ENCODE measurements at regions not wholly inside any gene's neighbourhood (a gene's known extent, or its start where the extent isn't known, plus 50 kb on each side); places are given as distances from the start of the nearest gene placed in this dataset.
"Not testable (repeated sequence)": the region's sequence is repeated elsewhere in the genome, so short reads cannot be mapped to it uniquely, and the experiment has no call there.

GRCh38 chrX:131826572-131826971, 196.5 kb upstream of the STK26 start:
- DNase-seq (ENCODE audit: low read depth in 3 of 3), result no peak

GRCh38 chrX:131827935-131828334, 195.2 kb upstream of the STK26 start:
- no peak for DNase-seq (ENCODE audit: low read depth in 3 of 3)

DNA sequence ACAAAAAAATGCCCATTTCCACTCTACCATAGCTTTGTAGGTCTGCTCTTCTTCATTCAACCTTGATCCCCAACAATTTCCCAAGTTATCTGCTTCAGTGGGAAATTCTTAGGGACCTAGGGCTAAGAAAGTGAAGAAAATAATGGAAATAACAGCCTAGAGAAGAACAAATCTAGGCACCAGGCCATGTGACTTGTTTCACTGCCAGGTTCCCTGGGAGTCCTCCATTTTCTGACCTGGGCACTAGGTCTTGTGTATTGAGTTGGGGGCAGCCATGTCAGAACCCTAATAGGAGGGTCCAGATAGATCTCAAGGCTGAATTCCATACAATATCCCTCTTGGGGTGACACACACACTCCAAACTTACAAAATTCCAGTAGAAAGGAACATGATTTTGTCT, 194.6 kb upstream of the STK26 start:
- DNase-seq (ENCODE audit: low read depth in 3 of 3), result no peak

- DNase-seq (ENCODE audit: low read depth in 3 of 3), result no peak
Observed at GRCh38 chrX:131830400-131831184, 192.5 kb upstream of the STK26 start.

- DNase-seq (ENCODE audit: low read depth in 3 of 3), result no peak
Observed at GRCh38 chrX:131831185-131831520, 191.9 kb upstream of the STK26 start.

GRCh38 chrX:131836161-131836560, 186.9 kb upstream of the STK26 start:
- no peak for DNase-seq (ENCODE audit: low read depth in 3 of 3)

DNA sequence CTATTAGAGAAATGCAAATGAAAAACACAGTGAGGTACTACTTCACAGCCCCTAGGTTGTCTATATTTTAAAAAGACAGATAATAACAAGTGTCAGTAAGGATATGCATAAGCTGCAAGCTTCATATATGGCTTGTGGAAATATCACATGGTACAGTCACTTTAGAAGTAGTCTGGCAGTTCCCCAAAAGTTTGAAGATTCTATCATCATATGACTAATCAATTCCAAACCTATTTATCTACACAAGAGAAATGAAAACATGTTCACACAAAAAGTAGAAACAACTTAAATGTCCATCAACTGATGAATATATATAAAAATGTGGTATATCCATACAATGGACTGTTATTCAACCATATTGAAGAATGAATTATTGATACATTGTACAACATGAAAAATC, 185.8 kb upstream of the STK26 start:
- no peak for DNase-seq (ENCODE audit: low read depth in 3 of 3)

- DNase-seq (ENCODE audit: low read depth in 3 of 3), result no peak
Observed at GRCh38 chrX:131840799-131841495, 182.2 kb upstream of the STK26 start.

- DNase-seq (ENCODE audit: low read depth in 3 of 3), result no peak
Observed at GRCh38 chrX:131841496-131842437, 181.3 kb upstream of the STK26 start.

DNA sequence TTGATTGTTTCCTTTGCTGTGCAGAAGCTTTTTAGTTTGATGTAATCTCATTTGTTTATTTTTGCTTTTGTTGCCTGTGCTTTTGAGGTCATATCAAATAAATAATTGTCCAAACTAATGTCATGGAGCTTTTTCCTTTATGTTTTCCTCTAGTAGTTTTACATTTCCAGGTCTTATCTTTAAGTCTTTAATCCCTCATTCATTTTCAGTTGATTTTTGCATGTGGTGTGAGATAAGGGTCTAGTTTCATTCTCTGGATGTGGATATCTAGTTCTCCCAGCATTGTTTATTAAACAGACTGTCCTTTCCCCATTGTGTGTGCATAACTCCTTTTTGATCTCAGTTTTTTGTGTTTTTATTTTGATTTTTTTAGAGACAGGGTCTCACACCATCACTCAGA, 179.1 kb upstream of the STK26 start:
- no peak for DNase-seq (ENCODE audit: low read depth in 3 of 3)

DNA sequence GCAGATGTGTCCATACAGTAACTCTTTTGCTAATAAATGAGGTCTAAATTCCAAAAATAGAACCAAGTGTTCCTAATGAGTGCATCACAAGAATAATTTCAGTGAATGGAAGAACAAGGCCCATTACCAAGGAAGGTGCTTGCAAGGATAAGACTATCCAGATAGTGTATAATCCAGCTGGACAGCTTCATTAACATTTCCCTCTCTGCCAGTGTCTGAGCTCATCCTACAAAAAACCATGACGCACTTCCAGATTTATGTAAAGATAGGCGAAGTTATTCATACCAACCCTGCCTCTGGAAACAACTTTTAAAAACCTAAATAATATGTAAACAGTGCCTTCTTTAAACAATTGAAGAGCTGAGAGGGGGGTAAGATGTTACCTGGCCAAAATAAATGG, 177.9 kb upstream of the STK26 start:
- DNase-seq (ENCODE audit: low read depth in 3 of 3), result no peak

GRCh38 chrX:131845771-131846170, 177.3 kb upstream of the STK26 start:
- DNase-seq (ENCODE audit: low read depth in 3 of 3), result no peak

DNA sequence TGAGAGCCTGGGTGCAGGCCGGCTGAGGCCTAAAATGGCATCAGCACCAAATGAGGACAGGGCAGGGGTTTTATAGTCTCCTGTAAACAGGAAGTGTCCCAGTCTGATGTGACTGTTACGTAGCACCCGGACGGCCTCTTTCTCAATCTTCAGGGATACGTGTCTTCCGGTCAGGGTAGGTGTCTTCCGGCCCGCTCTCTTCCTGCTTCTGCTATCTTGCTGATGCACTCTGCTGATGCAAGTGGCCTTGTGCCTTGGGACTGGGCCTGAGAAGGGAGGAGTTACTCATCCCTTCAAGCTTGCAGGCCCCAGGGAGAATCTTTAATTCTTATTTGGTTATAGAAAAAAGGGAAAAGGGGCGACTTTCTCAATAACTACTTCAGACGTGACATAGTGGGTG, 172.1 kb upstream of the STK26 start:
- DNase-seq (ENCODE audit: low read depth in 3 of 3), result not testable (repeated sequence)

GRCh38 chrX:131853440-131853839, 169.7 kb upstream of the STK26 start:
- no peak for DNase-seq (ENCODE audit: low read depth in 3 of 3)

GRCh38 chrX:131854581-131854980, 168.5 kb upstream of the STK26 start:
- no peak for DNase-seq (ENCODE audit: low read depth in 3 of 3)

DNA sequence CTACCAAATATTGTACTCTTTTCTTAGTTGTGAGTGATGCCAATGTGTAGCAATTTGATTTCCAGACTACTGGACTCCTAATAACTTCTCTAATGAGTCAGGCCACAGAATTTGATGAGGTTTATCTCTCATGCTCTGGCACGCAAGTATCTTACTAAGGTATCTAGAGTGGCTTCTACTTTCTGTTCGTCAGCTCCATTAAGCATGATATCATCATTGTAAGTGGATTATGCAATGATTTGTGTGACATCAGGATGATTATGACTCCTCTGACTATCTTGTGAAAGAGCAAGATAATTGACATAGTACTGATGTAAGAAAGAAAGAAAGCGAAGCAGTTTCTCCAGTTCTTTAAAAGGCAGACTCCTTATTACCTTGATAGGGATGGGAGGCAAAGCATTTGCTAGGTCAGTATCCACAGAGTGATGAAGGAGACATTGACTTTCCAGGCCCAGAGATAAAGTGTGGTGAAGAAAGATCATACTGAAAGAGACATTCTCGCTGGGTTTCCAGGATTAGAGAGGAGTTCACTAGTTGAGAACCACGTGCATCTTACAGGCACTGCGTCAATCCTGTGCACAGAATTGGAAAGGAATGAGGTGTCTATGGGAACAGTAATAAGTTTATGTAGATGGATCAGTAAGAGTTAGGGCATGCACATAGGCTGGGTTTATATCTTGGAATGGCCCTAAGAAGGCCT, 161.9 kb upstream of the STK26 start:
- DNase-seq (ENCODE audit: low read depth in 3 of 3), result no peak

- DNase-seq (ENCODE audit: low read depth in 3 of 3), result no peak
Observed at GRCh38 chrX:131862321-131862720, 160.8 kb upstream of the STK26 start.

- no peak for DNase-seq (ENCODE audit: low read depth in 3 of 3)
Observed at GRCh38 chrX:131869182-131869581, 153.9 kb upstream of the STK26 start.

DNA sequence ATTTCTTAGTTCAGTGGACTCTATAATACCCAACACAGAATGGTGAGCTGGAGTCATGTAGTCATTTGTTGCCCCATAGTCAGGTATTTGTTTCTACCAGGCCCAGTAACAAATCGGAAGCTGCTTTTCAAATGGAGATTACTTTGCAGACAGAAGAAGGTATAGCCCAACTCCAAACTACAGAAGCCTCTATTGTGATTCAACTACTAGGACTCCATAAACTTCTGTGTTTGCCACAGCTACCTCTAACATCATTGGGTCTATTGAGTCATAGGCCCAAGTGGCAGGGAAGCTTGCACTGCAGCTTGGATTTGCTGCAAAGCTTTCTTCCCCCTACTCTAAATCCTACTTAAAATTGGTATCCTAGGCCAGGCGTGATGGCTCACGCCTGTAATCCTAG, 148.8 kb upstream of the STK26 start:
- no peak for DNase-seq (ENCODE audit: low read depth in 3 of 3)

GRCh38 chrX:131875827-131876226, 147.3 kb upstream of the STK26 start:
- DNase-seq (ENCODE audit: low read depth in 3 of 3), result not testable (repeated sequence)

DNA sequence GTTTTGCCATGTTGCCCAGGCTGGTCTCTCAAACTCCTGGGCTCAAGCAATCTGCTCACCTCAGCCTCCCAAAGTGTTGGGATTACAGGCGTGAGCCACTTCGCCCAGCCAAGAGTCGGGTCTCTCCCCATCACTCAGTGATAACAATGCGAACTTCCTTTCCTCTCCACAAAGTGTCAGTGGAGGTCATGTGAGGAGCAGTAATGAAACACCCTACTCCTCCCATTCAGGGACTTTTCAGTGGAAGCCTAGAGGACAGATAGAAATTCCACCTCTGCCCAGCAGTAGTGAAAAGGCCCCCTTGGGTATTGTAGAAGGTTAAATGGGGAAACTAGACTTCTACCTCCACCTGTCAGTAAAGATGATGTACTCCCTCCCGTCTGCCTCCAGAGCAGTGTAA, 141.9 kb upstream of the STK26 start:
- no peak for DNase-seq (ENCODE audit: low read depth in 3 of 3)

GRCh38 chrX:131885042-131885441, 138.1 kb upstream of the STK26 start:
- not testable (repeated sequence) for DNase-seq (ENCODE audit: low read depth in 3 of 3)
